ENCODE measurements at regions not wholly inside any gene's neighbourhood (a gene's known extent, or its start where the extent isn't known, plus 50 kb on each side); places are given as distances from the start of the nearest gene placed in this dataset.

DNA sequence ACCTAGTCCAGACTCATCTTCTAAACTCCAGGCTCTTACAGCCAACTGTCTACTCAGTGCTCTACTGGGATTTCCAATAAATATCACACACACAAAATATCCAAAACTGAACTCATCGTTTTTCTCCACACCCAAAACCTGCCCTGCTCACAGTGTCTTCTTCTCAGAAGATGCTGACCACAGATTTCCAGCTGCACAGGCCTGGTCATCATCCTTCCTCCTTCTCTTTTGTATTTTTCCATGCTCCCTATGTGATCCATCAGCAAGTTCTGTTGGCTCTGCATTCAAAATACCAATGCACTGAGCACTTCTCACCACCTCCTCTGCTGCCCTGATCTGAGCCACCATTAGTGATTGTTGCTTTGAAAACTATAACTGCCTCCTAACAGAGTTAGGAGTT lies 159.5 kb upstream of the KAZN start:
- Histone ChIP-seq H3K27ac (ENCODE audit: insufficient read depth, low read length, poor library complexity, severe bottlenecking) (no peak overlapping the region), H3K9me3 (ENCODE audit: control insufficient read depth, low read length) (no peaks in the 10 kb centered on the region), H3K4me1 (ENCODE audit: control insufficient read depth, insufficient read depth, low read length, poor library complexity, severe bottlenecking) (no peaks in the 10 kb centered on the region), H3K4me3 (ENCODE audit: insufficient read depth, low read depth, low read length, poor library complexity, severe bottlenecking) (no peak overlapping the region), H3K36me3 (ENCODE audit: control insufficient read depth, insufficient read depth, low read length) (no peaks in the 10 kb centered on the region), H3K27me3 (replicated peaks; ENCODE audit: control insufficient read depth, insufficient read depth, low read length, poor library complexity, severe bottlenecking) (no peaks in the 10 kb centered on the region)
- DNase-seq, result no peak

DNA sequence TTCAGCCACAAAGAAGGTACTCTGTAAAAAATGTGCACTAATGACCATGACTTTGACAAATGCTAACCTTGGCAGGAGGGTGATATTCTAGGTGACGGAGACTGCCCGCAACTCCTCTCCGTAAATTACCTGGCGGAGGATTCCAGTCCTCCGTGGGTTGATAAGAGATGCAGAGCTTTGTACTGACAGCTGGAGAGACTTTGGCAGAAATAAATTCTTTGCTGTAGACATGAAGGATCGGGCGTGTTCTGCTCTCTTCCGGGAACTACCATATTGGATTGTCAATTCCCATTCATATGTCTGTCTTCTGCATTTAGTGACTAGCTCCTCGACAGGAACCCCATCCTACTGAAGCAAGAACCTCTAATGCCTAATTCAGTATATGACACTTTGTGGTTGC lies 158.3 kb upstream of the KAZN start:
- no peaks in the 10 kb centered on the region for H3K9me3 ChIP-seq (ENCODE audit: control insufficient read depth, low read length)
- H3K27ac ChIP-seq (ENCODE audit: insufficient read depth, low read length, poor library complexity, severe bottlenecking), result no peak overlapping the region
- no peaks in the 10 kb centered on the region for H3K4me1 ChIP-seq (ENCODE audit: control insufficient read depth, insufficient read depth, low read length, poor library complexity, severe bottlenecking)
- no peak overlapping the region for H3K4me3 ChIP-seq (ENCODE audit: insufficient read depth, low read depth, low read length, poor library complexity, severe bottlenecking)
- no peaks in the 10 kb centered on the region for H3K27me3 ChIP-seq (replicated peaks; ENCODE audit: control insufficient read depth, insufficient read depth, low read length, poor library complexity, severe bottlenecking)
- DNase-seq, result no peak
- no peaks in the 10 kb centered on the region for H3K36me3 ChIP-seq (ENCODE audit: control insufficient read depth, insufficient read depth, low read length)

DNA sequence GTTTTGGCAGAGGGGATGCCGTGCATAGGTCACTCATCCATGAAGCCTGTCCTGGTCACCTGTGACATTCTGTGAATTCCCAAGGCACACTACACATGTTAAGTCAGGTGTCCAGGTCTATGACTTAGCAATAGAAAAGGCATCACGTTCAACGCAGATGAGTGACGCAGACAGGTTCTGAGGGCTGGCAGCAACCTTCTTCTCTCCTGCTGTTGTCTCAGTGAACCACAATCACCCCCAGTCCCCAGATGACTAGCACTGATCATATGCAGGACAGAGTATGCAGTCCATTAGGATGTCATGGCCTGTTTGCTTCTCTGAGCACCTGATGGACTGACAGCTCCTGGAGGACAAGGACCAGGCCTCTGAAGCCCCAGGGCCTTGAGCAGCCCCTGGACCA lies 157.8 kb upstream of the KAZN start:
- Histone ChIP-seq H3K4me1 (ENCODE audit: control insufficient read depth, insufficient read depth, low read length, poor library complexity, severe bottlenecking) (no peaks in the 10 kb centered on the region), H3K9me3 (ENCODE audit: control insufficient read depth, low read length) (no peaks in the 10 kb centered on the region), H3K27ac (ENCODE audit: insufficient read depth, low read length, poor library complexity, severe bottlenecking) (no peak overlapping the region), H3K4me3 (ENCODE audit: insufficient read depth, low read depth, low read length, poor library complexity, severe bottlenecking) (no peak overlapping the region), H3K27me3 (replicated peaks; ENCODE audit: control insufficient read depth, insufficient read depth, low read length, poor library complexity, severe bottlenecking) (no peaks in the 10 kb centered on the region), H3K36me3 (ENCODE audit: control insufficient read depth, insufficient read depth, low read length) (no peaks in the 10 kb centered on the region)
- DNase-seq, result no peak

DNA sequence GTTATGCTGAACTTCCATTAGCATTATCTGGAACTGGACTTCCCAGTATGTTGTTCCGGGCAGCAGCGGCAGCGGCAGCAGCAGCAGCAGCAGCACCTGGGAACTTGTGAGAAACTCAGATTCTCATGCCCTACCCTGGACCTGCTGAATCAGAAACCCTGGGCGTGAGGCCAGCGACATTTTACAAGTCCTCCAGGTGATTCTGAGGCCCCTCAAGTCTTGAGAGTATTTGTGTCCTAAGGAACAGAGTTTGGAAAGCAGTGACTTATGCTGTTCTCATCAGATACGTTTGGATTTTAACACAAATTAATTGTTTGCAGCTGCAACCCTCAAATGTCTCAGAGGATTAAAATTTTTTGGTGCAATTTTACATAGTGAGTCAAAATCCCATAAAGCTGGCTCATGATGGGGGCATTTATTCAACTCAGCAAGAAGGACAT lies 157.2 kb upstream of the KAZN start:
- no peaks in the 10 kb centered on the region for H3K4me1 ChIP-seq (ENCODE audit: control insufficient read depth, insufficient read depth, low read length, poor library complexity, severe bottlenecking)
- no peak for DNase-seq
- H3K4me3 ChIP-seq (ENCODE audit: insufficient read depth, low read depth, low read length, poor library complexity, severe bottlenecking), result no peak overlapping the region
- H3K36me3 ChIP-seq (ENCODE audit: control insufficient read depth, insufficient read depth, low read length), result no peaks in the 10 kb centered on the region
- H3K27ac ChIP-seq (ENCODE audit: insufficient read depth, low read length, poor library complexity, severe bottlenecking), result no peak overlapping the region
- no peaks in the 10 kb centered on the region for H3K27me3 ChIP-seq (replicated peaks; ENCODE audit: control insufficient read depth, insufficient read depth, low read length, poor library complexity, severe bottlenecking)
- H3K9me3 ChIP-seq (ENCODE audit: control insufficient read depth, low read length), result no peaks in the 10 kb centered on the region

DNA sequence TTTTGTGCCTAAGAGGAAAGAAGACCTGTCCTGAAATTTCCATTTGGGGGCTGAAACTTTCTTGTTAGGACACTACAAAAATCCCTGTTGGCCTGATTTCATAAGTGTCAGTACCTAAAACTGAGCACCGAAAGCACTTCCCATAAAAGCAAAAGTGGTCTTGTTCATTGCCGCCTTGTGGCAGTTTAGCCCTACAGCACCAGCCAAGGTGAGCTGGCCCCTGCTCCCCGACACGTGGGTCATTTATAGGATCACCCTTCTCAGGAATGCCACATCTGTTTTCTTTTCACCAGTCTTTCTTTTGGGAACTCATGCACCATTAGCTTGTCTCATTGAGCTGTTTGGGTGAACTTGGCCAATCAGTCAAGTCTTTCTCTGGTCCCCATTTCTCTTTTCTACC lies 155.8 kb upstream of the KAZN start:
- Histone ChIP-seq H3K36me3 (ENCODE audit: control insufficient read depth, insufficient read depth, low read length) (no peaks in the 10 kb centered on the region), H3K4me1 (ENCODE audit: control insufficient read depth, insufficient read depth, low read length, poor library complexity, severe bottlenecking) (no peaks in the 10 kb centered on the region), H3K27me3 (replicated peaks; ENCODE audit: control insufficient read depth, insufficient read depth, low read length, poor library complexity, severe bottlenecking) (no peaks in the 10 kb centered on the region), H3K4me3 (ENCODE audit: insufficient read depth, low read depth, low read length, poor library complexity, severe bottlenecking) (no peak overlapping the region), H3K27ac (ENCODE audit: insufficient read depth, low read length, poor library complexity, severe bottlenecking) (no peak overlapping the region), H3K9me3 (ENCODE audit: control insufficient read depth, low read length) (no peaks in the 10 kb centered on the region)
- DNase-seq, result no peak

DNA sequence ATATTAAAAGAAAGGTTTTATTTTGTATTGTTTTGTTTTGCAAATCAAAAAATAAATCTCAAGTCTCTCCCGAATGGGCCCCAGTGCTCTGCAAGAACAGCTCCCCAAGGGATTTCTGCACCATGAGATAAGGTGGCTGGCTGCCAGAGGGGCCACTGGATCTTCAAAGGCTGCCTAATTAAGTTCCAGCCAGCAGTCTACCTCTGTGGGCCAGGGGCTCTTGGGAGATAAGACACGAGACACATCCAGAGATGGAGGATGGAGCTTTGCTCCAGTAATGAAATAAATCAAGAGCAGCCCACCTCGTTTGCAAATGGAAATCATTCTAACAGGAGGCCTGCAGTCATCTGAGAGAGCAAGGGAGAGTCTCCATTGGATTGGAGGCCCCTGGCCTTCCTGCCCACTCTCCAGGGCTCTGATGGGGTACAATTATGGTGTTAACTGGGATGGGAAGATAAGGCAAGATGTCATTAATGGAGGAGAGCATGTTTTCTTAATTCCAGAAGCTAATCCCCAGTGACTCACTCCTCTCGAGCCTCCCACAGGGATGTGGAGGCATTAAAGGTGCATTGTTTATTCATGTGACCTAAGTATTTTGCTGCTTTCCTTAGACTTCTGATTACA lies 155.2 kb upstream of the KAZN start:
- no peak overlapping the region for H3K27ac ChIP-seq (ENCODE audit: insufficient read depth, low read length, poor library complexity, severe bottlenecking)
- H3K4me1 ChIP-seq (ENCODE audit: control insufficient read depth, insufficient read depth, low read length, poor library complexity, severe bottlenecking), result no peaks in the 10 kb centered on the region
- no peaks in the 10 kb centered on the region for H3K27me3 ChIP-seq (replicated peaks; ENCODE audit: control insufficient read depth, insufficient read depth, low read length, poor library complexity, severe bottlenecking)
- H3K9me3 ChIP-seq (ENCODE audit: control insufficient read depth, low read length), result no peaks in the 10 kb centered on the region
- no peak for DNase-seq
- H3K4me3 ChIP-seq (ENCODE audit: insufficient read depth, low read depth, low read length, poor library complexity, severe bottlenecking), result no peak overlapping the region
- no peaks in the 10 kb centered on the region for H3K36me3 ChIP-seq (ENCODE audit: control insufficient read depth, insufficient read depth, low read length)

DNA sequence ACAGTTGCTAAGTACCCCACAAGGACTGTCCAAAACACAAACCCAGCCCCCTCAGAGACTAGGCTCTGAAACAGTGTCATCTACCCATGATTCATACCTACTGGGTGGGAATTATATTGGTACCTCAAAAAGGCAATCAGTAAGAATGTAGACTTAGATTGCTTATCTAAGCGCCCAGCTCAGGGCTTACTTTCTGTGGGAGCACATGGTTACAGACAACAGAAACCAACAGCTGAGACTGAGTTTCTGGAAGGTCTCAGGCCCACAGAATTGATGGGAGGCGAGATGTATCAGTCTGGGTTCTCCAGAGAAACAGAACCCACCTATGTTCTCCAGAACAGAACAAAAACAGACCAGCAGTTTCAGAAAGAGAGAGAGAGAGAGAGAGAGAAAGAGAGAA lies 147.3 kb upstream of the KAZN start:
- no peaks in the 10 kb centered on the region for H3K27me3 ChIP-seq (replicated peaks; ENCODE audit: control insufficient read depth, insufficient read depth, low read length, poor library complexity, severe bottlenecking)
- no peak overlapping the region for H3K27ac ChIP-seq (ENCODE audit: insufficient read depth, low read length, poor library complexity, severe bottlenecking)
- no peaks in the 10 kb centered on the region for H3K9me3 ChIP-seq (ENCODE audit: control insufficient read depth, low read length)
- DNase-seq, result no peak
- H3K36me3 ChIP-seq (ENCODE audit: control insufficient read depth, insufficient read depth, low read length), result no peaks in the 10 kb centered on the region
- H3K4me1 ChIP-seq (ENCODE audit: control insufficient read depth, insufficient read depth, low read length, poor library complexity, severe bottlenecking), result no peaks in the 10 kb centered on the region
- H3K4me3 ChIP-seq (ENCODE audit: insufficient read depth, low read depth, low read length, poor library complexity, severe bottlenecking), result no peak overlapping the region

DNA sequence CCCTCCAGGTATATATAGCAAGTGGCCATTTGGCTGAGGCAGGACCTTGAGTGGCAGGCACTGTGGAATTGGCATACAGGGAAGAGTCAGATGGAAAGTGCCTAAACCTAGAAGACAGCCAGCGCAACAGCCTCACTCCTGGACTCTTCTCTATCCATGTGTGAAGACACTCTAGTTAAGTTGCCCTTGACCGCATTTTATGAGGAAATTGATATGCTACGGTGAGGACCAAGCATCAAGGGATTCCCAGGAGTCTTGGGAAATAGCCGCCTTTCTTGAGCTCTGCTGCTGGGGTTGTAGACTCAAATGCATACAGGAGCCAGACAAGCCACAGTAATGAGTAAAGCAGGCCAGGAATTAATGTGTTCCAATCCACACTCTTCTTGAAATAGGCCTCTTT lies 145.9 kb upstream of the KAZN start:
- Histone ChIP-seq H3K27me3 (replicated peaks; ENCODE audit: control insufficient read depth, insufficient read depth, low read length, poor library complexity, severe bottlenecking) (no peaks in the 10 kb centered on the region), H3K27ac (ENCODE audit: insufficient read depth, low read length, poor library complexity, severe bottlenecking) (no peak overlapping the region), H3K9me3 (ENCODE audit: control insufficient read depth, low read length) (no peaks in the 10 kb centered on the region), H3K36me3 (ENCODE audit: control insufficient read depth, insufficient read depth, low read length) (no peaks in the 10 kb centered on the region), H3K4me3 (ENCODE audit: insufficient read depth, low read depth, low read length, poor library complexity, severe bottlenecking) (no peak overlapping the region), H3K4me1 (ENCODE audit: control insufficient read depth, insufficient read depth, low read length, poor library complexity, severe bottlenecking) (no peaks in the 10 kb centered on the region)
- no peak for DNase-seq

DNA sequence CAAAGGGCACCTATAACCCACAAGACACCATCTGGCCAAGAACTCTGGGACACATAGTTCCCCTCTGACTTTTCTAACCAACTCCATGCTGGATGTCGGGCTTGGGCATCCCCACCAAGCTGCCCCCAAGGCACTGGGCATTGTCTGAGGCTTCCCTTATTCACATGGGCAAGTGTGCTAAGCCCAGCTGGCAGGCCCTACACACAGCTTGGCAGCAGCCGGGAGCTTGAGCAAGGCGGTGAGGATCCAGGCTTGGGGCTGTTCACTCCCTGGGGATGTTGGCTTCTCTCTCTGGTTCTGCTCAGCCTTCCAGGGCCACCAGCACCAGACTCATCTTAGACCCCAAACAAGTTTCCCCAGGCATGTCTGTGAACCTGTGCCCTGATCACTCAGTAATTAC lies 138.3 kb upstream of the KAZN start:
- Histone ChIP-seq H3K4me1 (ENCODE audit: control insufficient read depth, insufficient read depth, low read length, poor library complexity, severe bottlenecking) (no peaks in the 10 kb centered on the region), H3K36me3 (ENCODE audit: control insufficient read depth, insufficient read depth, low read length) (no peaks in the 10 kb centered on the region)

DNA sequence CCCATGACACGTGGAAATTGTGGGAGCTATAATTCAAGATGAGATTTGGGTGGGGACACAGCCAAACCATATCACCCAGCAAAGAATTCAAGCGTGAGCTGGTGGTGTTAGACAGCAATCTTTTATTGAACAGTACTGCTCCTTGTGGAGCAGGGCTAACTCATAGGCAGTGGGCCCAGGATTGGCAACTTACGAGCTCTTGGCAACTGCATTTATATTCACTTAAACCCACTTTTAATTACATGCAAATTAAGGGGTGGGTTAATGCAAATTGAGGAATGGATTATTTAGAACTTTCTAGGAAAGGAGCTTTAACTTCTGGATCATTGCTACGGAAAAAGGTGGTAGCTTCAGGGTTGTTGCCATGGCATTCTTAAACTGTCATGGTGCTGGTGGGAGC lies 135.6 kb upstream of the KAZN start:
- H3K36me3 ChIP-seq (ENCODE audit: control insufficient read depth, insufficient read depth, low read length), result no peaks in the 10 kb centered on the region
- H3K27me3 ChIP-seq (replicated peaks; ENCODE audit: control insufficient read depth, insufficient read depth, low read length, poor library complexity, severe bottlenecking), result no peaks in the 10 kb centered on the region
- no peak overlapping the region for H3K4me3 ChIP-seq (ENCODE audit: insufficient read depth, low read depth, low read length, poor library complexity, severe bottlenecking)
- H3K4me1 ChIP-seq (ENCODE audit: control insufficient read depth, insufficient read depth, low read length, poor library complexity, severe bottlenecking), result no peaks in the 10 kb centered on the region
- no peak for DNase-seq
- H3K9me3 ChIP-seq (ENCODE audit: control insufficient read depth, low read length), result no peaks in the 10 kb centered on the region
- H3K27ac ChIP-seq (ENCODE audit: insufficient read depth, low read length, poor library complexity, severe bottlenecking), result no peak overlapping the region

More for the DNA sequence above, 138.3 kb upstream of the KAZN start:
- no peaks in the 10 kb centered on the region for H3K9me3 ChIP-seq (ENCODE audit: control insufficient read depth, low read length)
- H3K27me3 ChIP-seq (replicated peaks; ENCODE audit: control insufficient read depth, insufficient read depth, low read length, poor library complexity, severe bottlenecking), result no peaks in the 10 kb centered on the region
- H3K27ac ChIP-seq (ENCODE audit: insufficient read depth, low read length, poor library complexity, severe bottlenecking), result no peak overlapping the region
- H3K4me3 ChIP-seq (ENCODE audit: insufficient read depth, low read depth, low read length, poor library complexity, severe bottlenecking), result no peak overlapping the region
- no peak for DNase-seq
